GM18517 (cell line): ENCODE measurements at regions not wholly inside any gene's neighbourhood (a gene's known extent, or its start where the extent isn't known, plus 50 kb on each side); places are given as distances from the start of the nearest gene placed in this dataset.

Experiments
- ATAC-seq: cut with Tn5 transposase; IDR thresholded peaks from one replicate; pipeline ENCODE4 v1.9.1; 2021; ENCODE audit warnings: mild to moderate bottlenecking, moderate library complexity; ENCODE audit not compliant: unreplicated experiment

DNA sequence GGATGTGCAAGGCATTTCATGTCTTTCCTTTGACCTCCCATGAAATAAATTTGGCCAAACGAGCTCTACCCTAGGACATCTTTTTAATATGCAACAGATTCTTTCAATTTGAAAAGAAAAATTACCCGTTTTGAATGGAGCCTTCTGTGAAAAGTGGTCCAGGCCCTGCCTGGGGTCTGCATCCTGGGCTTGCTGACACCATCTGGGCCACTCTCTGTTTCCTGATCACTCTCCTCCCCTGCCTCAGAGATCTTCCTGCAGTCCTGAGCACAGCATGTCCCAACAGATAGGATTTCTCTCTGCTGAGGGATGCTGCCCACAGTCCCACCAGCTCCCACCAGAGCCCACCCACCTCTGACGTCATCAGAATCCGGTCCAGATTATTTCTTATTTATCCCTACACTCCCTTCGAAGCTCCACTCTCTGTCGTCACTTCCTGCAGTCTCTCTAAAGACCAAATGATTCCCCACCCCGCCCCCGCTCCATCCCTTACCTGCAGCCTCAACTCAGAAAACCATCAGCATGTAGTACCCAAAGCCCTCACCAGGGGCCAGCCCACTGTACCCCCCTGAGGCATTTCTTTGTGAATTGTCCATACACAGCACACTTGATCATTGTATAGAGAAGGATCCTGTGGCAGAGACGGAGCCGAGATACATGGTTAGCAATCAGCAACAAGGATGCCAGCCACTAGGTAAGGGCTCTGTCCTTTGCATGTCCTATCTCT lies 192.1 kb upstream of the MGMT start:
- no peak for ATAC-seq

DNA sequence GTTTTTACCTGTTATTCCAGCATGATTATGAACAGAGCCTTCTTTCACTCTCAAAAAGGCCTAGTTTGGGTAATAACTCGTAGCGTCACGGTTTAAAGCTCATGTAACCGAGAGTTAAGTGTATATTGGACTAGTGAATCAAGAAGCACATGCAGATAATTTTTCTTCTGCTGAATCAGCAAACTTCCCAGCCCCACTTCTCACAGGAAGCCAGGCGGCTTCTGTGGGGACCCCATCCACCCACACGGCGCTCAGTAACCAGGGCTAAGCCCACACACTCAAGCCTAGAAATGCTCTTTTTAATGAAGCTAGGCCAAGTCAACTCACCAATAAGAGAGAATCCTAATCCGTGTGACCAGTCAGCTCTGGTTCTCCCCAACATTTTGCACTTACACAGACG lies 191.2 kb upstream of the MGMT start:
- no peak for ATAC-seq

DNA sequence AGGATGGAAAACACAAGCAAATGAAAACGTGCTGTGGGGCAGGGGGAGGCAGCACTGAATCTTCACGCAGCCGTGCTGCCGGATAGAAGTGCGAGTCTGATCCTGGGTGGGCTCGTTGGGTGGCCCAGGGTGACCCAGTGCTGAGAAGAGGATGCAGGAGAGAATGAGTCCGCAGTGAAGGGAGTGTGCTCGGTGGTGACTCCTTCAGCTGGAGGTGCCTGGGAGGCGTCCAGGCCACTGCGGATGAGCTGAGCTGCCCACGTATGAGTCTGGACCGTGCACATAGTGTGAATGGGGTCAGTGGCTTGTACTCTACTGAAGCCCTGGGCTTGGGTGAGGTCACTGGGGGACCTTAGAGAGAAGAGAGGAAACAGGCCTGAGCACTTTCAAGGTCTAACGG lies 190.0 kb upstream of the MGMT start:
- ATAC-seq = no peak

DNA sequence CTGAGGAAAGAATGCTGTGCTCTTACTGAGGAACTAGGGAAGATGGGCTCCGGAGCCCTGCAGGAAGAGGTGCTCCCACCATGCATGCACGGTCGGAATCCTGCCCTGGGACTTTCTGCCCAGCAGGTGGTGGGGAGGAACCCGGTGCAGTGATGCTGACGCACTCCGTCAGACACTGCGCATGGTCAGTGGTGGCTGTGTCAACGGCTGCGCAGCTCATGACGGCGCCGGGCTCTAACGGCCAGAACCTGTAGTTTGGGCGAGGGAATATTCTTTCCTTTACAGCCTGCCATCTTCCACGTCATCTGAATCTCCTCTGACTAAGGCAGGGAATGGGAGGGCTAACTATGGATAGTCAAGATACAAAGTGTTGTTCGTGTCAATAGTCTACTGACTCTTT lies 189.2 kb upstream of the MGMT start:
- no peak for ATAC-seq

DNA sequence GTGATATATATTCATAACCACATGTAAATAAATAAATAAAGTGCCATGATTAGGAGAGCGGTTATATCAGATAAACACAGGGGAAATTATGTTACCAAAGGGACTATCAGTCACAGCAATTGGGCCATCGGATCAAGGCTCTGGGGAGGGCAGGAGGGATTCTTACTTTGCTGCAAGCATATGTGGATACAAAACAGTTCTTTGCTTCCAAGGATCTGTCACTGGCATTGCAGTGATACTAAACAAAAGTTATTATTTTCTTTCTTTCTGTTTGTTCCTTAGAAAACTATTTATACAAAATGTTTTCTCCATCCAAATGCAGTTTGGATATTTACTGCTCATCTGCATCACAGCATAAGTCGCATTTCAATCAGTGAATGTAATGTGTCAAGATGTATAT lies 188.4 kb upstream of the MGMT start:
- no peak for ATAC-seq

DNA sequence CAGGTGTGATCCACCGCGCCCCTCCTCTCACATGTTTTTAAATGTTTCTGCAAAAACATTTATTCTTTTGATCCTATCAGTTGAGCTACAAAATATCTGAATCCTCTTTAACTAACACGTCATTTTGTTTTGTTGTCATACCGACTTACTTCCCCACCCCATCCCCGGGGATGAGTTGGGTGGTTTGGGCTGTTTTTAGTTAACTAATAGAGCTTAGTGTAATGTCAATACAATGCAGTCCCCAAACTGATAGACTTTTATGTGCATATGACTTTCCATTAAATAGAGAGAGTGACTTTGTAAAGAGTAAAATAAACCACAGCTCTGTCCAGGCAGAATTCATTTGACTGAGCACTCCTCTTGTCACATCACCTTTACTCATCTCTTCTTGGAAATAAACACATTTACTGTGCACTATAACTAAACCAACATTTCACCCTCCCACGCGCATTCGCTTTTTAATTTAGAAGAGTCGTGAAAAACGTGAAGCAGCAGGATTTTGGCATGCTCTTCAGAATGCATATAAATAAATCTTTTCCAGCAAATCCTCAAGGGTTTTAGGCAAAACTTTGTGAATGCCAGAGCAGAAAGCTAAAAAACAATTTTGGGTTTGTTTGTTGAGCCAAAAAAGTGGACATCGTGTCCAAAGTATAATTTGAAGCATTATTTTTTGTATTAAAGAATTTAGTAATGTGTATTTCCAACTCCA lies 187.4 kb upstream of the MGMT start:
- ATAC-seq = no peak

DNA sequence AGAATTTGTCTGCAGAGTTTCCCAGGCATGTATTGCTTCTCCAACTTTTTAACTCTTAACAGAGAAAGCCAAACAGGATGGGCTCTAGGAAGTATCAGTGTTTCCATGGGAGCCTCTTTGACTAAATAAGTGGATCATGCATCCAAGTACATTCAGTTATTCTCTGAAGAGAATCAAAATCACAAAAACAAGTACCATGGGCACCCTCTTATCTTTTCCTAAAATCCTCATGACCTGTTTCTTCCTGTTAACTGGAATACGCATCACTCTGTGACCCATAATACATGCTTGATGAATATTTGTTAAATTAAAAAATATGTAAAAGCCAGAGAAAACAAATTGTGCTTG lies 186.9 kb upstream of the MGMT start:
- ATAC-seq = no peak

DNA sequence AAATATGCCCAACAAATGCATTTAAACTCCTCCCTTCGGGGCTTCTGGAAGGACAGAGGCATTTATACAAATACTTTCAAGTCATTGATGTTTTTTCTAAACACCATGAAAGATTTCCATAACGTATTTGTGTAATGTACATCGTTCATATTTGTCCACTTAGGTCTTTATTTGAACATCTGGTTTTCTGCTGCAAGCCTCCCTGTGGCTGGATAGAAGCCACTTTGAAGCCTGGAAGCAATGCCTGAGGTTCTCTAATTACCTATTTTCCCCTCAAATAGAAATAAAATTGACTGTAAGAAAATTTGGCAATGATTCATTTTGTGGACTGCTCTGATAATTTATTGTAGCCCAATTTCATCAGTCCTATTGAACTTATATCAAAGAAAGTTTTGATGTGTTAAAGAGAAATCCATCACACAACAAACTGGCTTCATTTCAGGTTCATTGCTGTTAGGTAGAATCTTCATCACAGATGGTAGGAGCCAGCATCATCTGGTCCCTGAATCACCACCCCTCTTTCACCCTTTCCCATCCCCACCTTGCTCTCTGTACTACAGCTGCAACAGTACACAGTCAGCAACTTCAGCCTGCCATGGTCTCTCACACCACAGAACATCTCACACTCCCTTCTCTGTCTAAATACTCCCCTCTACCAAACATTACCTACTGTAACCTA lies 186.0 kb upstream of the MGMT start:
- ATAC-seq = no peak

DNA sequence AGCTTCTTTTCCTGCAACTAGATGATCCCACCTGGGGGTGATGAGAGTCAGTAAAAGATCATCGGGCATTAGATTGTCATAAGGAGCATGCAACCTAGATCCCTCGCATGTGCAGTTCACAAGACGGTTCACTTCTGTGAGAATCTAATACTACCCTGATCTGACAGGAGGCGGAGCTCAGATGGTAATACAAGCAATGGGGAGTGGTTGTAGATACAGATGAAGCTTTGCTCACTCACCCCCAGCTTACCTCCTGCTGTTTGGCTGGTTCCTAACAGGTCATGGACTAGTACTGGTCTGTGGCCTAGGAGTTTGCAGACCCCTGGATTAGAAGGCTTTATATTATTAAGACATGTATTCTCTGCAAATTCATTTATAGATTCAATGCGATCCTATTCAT lies 181.6 kb upstream of the MGMT start:
- no peak for ATAC-seq

DNA sequence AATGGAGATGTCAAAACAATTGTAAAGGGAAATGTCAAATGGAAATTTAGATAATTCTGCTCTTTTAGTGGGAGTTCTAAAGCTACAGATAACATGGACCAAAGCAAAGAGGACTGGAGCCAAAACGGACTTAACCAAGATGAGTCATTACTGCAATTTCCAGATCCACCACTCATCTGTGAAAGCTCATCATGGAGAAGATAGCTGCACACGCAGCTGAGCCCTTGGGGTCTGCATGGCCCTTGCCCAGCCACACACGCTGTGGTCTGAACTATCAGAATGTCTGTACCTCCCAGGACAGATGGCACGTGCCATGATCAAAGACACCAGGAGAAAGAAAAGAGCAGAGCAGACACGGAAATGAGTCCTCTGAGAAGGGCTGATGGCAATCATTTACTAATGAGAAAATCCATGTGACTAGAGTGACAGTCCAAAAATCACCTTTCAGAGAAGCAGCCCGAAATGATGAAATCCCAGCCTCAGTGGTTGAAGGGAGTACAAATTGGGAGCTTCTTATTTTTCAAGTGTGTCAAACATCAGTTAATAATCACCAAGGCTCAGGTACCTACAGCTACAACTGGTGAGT lies 177.9 kb upstream of the MGMT start:
- ATAC-seq = no peak

DNA sequence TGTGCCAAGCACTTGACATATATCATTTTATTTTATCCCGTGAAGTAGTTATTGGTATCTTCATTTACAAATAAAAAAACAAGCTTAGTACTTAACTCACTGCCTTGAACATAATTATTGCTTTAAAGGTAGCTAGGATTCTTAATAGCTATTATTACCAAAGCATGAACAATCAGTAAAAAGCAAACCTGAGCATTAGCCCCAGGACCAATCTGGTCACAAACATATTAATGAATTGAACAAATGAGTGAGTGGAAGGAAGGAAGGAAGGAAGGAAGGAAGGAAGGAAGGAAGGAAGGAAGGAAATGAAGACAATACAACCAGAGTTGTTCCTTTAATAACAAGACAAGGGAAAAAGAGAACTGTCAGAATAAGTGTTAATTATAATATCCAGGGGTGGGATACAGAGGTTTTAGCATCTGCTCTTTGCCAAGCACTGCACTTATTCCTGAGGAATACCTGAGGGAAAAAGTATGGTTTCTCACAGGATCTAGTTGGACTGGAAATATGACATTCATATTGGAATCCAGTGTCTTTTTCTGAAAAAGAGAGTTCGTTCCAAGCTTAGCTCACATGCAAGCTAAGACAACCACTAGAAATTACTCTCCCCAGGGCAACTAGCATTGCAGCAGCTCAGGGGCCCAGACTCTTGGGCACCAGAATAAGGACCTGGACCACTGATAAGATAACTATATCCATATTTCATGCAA lies 172.9 kb upstream of the MGMT start:
- ATAC-seq = no peak

DNA sequence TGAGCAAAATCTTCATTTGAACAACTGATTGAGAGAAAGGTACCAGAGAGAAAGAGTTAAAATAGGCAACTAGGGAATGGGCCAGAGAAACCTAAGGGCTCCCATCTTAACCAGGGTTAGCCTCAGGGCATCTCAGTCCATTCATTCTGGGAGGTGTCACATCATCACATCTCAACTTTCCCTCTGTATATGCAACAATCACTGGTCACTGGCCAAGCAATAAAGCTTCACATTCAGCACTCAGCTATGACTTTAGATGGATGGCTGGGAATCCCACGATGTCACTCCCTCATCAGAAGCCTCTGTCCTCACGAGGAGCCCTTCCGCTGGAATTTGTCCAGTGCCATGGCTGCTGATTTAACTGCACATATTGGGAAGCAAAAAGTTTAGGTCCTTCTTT lies 172.1 kb upstream of the MGMT start:
- no peak for ATAC-seq

DNA sequence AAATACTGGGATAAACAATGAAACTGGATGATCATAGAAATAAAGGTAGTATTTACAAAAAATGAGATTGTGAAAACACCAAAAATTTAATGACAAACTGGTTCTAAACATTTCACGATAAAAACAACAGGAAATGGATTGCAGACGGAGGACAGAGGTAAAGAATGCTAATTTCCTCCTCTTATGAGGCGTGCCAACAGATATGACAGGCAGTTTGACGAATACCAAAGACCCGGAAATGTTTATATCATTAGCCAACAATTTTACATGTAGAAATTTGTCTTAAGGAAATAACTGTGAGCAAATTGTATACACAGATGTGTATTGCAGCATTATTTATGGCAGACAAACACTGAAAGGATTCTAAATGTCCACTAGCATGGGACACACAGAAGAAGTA lies 162.0 kb upstream of the MGMT start:
- ATAC-seq = no peak

DNA sequence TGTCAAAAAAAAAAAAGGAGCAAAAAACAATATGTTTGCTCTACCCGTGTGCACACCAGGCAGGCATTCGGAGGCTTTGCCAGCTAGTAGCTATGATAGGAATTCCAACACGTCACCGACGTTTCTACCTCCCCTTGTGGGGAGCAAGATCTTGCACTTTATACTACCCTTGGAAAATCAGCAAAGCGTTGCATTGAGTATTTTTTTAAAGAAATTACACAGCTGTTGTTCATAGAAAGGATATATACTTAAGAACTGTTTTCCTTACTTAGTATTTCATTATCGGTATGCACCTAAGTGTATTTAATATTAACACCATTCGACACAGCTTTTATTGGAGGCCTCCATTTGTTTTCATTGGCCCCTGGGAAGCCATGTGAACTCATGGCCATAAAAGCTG lies 159.9 kb upstream of the MGMT start:
- ATAC-seq = no peak

DNA sequence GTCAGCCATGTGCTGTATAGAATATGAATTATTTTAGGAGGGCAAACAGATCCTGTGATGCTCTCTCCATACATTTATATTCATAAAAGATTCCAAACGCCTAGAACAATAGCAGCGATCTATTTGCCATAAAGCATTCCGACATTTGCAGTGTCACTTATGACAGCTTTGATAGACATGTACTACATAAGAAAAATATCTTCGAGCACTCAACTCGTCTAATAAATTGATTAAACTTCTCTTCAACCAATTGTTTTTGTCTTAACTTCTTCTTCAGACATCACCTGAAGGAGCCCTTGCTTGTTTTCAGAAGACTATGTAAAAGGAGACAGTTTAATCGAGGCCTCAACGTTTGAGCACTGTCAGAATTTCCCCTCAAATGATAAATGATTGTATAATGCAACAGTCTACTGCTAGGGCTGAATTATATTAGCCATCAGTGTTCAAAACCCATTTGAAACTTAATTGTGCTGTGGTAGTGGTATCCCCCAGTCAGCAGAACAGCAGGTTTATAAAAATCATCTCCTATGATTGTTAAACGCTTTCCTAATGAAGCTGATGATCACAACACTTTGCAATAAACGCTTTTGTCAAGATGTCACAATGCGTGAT lies 158.0 kb upstream of the MGMT start:
- no peak for ATAC-seq

DNA sequence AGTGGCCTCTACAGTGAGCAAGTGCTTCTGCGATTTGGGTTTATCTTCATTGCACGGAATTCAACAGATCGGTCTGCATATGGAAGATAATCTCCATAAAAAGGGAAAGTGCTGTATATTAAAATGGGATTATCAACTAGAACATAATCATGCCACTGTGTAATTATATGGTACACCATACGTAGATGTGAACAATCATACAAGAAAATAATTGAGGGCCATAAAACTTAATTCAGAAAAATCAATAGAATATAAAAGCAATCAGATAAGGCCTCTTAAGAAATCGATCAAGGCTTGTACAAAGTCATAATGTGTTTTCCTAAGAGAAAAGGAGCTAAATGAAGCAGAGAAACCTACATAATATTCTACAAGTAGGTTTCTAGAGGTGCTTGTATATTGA lies 157.5 kb upstream of the MGMT start:
- no peak for ATAC-seq

DNA sequence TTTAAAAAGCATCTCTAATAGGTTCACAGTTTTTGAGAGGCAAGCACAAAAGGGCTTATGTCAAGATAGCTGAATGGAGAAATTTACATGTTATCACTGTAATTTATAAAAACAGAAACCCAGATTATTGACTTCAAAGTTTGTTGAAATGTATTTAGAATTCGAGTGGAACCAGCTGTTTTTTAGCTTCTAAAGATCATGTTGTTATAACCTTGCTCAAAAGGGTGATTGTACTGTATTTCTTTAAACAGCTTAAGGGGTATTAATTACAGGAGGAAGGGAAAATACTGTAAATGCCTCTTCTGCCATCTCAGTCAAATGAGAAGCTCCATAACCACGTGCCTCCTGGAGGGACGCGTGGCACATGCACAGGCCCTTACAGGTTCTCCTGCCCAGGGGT lies 156.2 kb upstream of the MGMT start:
- ATAC-seq = no peak

DNA sequence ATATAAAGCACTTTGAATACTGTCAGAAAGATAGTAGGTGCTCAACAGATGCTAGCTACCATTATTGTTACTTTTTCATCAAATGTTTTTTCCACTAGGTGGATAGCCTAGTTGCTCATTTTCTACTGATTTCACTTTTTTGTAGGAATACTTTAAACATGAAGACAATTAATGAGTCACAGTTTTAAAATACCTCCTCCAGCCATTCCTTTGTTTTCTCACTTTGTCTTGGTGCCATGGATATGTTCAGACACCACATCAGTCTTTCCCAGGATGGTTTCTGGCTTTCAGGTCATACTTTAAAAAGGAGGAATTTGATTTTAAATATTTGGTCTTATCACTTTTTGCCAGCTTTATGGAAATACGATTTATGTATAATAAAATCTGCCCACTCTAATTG lies 147.1 kb upstream of the MGMT start:
- no peak for ATAC-seq

DNA sequence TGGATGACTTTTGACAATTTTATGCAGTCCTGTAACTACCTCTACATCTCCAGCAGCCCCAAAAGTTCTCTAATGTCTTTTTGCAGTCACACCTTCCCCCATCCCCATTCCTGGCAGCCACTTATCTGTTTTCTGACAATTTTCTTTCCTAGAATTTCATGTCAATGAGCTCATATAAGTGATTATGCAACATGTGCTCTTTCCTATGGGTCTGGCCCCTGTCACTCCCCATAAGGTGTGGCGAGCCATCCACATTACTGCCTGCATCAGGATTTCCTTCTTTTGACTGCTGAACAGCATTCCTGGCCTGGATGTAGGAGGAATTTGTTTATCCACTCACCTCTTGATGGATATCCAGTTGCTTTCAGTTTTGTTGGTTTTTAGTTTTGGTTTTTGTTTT lies 146.7 kb upstream of the MGMT start:
- ATAC-seq = no peak

DNA sequence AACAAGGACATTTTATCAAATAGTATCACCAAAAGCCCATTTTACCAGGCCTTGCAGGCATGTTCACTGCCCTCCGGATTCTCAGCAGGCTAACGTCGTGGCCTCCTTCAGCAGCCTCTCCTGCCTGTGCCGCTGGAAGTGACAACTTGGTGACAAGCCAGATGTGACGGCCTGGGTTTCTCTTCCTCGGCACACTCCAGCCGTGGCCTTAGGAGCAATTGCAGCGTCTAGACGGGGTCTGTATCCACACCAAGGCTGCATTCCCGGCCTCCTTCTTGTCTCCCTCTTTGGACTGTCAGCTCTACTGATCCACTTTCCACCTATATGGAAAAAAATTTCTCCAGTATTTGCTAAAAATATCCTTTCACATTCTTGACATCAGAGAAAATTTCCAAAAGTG lies 145.3 kb upstream of the MGMT start:
- ATAC-seq = no peak
